ENCODE measurements at regions not wholly inside any gene's neighbourhood (a gene's known extent, or its start where the extent isn't known, plus 50 kb on each side); places are given as distances from the start of the nearest gene placed in this dataset.

GRCh38 chrX:34562006-34562405 lies 95.1 kb downstream of the TMEM47 start:
- TF ChIP-seq, protein P1, sequence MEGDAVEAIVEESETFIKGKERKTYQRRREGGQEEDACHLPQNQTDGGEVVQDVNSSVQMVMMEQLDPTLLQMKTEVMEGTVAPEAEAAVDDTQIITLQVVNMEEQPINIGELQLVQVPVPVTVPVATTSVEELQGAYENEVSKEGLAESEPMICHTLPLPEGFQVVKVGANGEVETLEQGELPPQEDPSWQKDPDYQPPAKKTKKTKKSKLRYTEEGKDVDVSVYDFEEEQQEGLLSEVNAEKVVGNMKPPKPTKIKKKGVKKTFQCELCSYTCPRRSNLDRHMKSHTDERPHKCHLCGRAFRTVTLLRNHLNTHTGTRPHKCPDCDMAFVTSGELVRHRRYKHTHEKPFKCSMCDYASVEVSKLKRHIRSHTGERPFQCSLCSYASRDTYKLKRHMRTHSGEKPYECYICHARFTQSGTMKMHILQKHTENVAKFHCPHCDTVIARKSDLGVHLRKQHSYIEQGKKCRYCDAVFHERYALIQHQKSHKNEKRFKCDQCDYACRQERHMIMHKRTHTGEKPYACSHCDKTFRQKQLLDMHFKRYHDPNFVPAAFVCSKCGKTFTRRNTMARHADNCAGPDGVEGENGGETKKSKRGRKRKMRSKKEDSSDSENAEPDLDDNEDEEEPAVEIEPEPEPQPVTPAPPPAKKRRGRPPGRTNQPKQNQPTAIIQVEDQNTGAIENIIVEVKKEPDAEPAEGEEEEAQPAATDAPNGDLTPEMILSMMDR (conservative IDR thresholded peaks at IDR 0.05) = no peak
- no peak for TF ChIP-seq ZFX (IDR thresholded peaks at IDR 0.05)

All from C4-2B (cell line).